ENCODE measurements at regions not wholly inside any gene's neighbourhood (a gene's known extent, or its start where the extent isn't known, plus 50 kb on each side); places are given as distances from the start of the nearest gene placed in this dataset.

GRCh38 chr1:238252033-238252802 lies 361.5 kb upstream of the ZP4 start:
- Histone ChIP-seq H3K27ac (no peak overlapping the region), H3K9ac (ENCODE audit: low read depth in 2 of 2, low read length in 2 of 2) (no peak overlapping the region), H3K4me3 (no peak overlapping the region), H3K36me3 (no peaks in the 10 kb centered on the region), H3K27me3 (no peaks in the 10 kb centered on the region), H3K4me1 (no peaks in the 10 kb centered on the region), H3K9me3 (no peaks in the 10 kb centered on the region)
- TF ChIP-seq CTCF (IDR thresholded peaks at IDR 0.05): no peak
- intact Hi-C loops (cut with DNase I): loop anchor here (10.0 kb wide), 2 partner anchors 703 to 1723 kb away; no protein-coding TSS in a partner anchor
- DNase-seq: peak; percentile 43

GRCh38 chr1:238248356-238248755 lies 357.6 kb upstream of the ZP4 start:
- Histone ChIP-seq H3K4me1 (no peaks in the 10 kb centered on the region), H3K9ac (ENCODE audit: low read depth in 2 of 2, low read length in 2 of 2) (no peak overlapping the region), H3K36me3 (no peaks in the 10 kb centered on the region), H3K27me3 (no peaks in the 10 kb centered on the region), H3K4me3 (no peak overlapping the region), H3K9me3 (no peaks in the 10 kb centered on the region), H3K27ac (no peak overlapping the region)
- intact Hi-C loops (cut with DNase I): no loop called here
- no peak for DNase-seq
- TF ChIP-seq CTCF (IDR thresholded peaks at IDR 0.05): no peak

GRCh38 chr1:238242181-238242580 lies 351.5 kb upstream of the ZP4 start:
- intact Hi-C loops (cut with DNase I): no loop called here
- Histone ChIP-seq H3K9ac (ENCODE audit: low read depth in 2 of 2, low read length in 2 of 2) (no peak overlapping the region), H3K27ac (no peak overlapping the region)

GRCh38 chr1:238241607-238242006 lies 350.9 kb upstream of the ZP4 start:
- Histone ChIP-seq H3K4me1 (no peaks in the 10 kb centered on the region), H3K36me3 (no peaks in the 10 kb centered on the region), H3K9ac (ENCODE audit: low read depth in 2 of 2, low read length in 2 of 2) (no peak overlapping the region), H3K9me3 (no peaks in the 10 kb centered on the region), H3K27me3 (no peaks in the 10 kb centered on the region), H3K4me3 (no peak overlapping the region), H3K27ac (no peak overlapping the region)
- intact Hi-C loops (cut with DNase I): no loop called here
- no peak for TF ChIP-seq CTCF (IDR thresholded peaks at IDR 0.05)
- DNase-seq: no peak

More at GRCh38 chr1:238242181-238242580, 351.5 kb upstream of the ZP4 start:
- Histone ChIP-seq H3K4me1 (no peaks in the 10 kb centered on the region), H3K9me3 (no peaks in the 10 kb centered on the region), H3K36me3 (no peaks in the 10 kb centered on the region), H3K27me3 (no peaks in the 10 kb centered on the region), H3K4me3 (no peak overlapping the region)
- no peak for DNase-seq
- TF ChIP-seq CTCF (IDR thresholded peaks at IDR 0.05): no peak

GRCh38 chr1:238239343-238239742 lies 348.6 kb upstream of the ZP4 start:
- no peaks in the 10 kb centered on the region for H3K27me3 ChIP-seq
- H3K4me3 ChIP-seq: no peak overlapping the region
- H3K4me1 ChIP-seq: no peaks in the 10 kb centered on the region
- intact Hi-C loops (cut with DNase I): no loop called here
- TF ChIP-seq CTCF (IDR thresholded peaks at IDR 0.05): no peak
- H3K36me3 ChIP-seq: no peaks in the 10 kb centered on the region
- no peaks in the 10 kb centered on the region for H3K9me3 ChIP-seq
- no peak overlapping the region for H3K27ac ChIP-seq
- DNase-seq: no peak
- no peak overlapping the region for H3K9ac ChIP-seq (ENCODE audit: low read depth in 2 of 2, low read length in 2 of 2)

Measured in colonic mucosa (tissue), 4 donors.